HG03521 (cell line): ENCODE measurements at regions not wholly inside any gene's neighbourhood (a gene's known extent, or its start where the extent isn't known, plus 50 kb on each side); places are given as distances from the start of the nearest gene placed in this dataset.
A peak's percentile ranks its signal among the peaks of the same experiment; 100 is the strongest.

ENCODE experiments used
- ATAC-seq: cut with Tn5 transposase; IDR thresholded peaks from one replicate; pipeline ENCODE4 v1.9.1; 2021; ENCODE audit warnings: mild to moderate bottlenecking, moderate library complexity; ENCODE audit not compliant: unreplicated experiment

GRCh38 chr1:221900678-221901077 is 158.8 kb upstream of the DUSP10 start:
- no peak for ATAC-seq

- ATAC-seq: no peak
Measured at GRCh38 chr1:221897321-221897721, 155.4 kb upstream of the DUSP10 start.

- ATAC-seq: no peak
Measured at GRCh38 chr1:221892301-221892830, 150.5 kb upstream of the DUSP10 start.

GRCh38 chr1:221891708-221892107 is 149.8 kb upstream of the DUSP10 start:
- ATAC-seq: no peak

- no peak for ATAC-seq
Measured at GRCh38 chr1:221888801-221889200, 146.9 kb upstream of the DUSP10 start.

GRCh38 chr1:221888218-221888617 is 146.3 kb upstream of the DUSP10 start:
- no peak for ATAC-seq

- no peak for ATAC-seq
Measured at GRCh38 chr1:221887758-221888157, 145.9 kb upstream of the DUSP10 start.

- no peak for ATAC-seq
Measured at GRCh38 chr1:221887415-221887746, 145.5 kb upstream of the DUSP10 start.

- no peak for ATAC-seq
Measured at GRCh38 chr1:221886743-221887414, 145.0 kb upstream of the DUSP10 start.

GRCh38 chr1:221886311-221886710 is 144.4 kb upstream of the DUSP10 start:
- no peak for ATAC-seq

GRCh38 chr1:221884821-221885220 is 142.9 kb upstream of the DUSP10 start:
- ATAC-seq: no peak

GRCh38 chr1:221881805-221882581 is 140.1 kb upstream of the DUSP10 start:
- ATAC-seq: no peak

- no peak for ATAC-seq
Measured at GRCh38 chr1:221880182-221880581, 138.3 kb upstream of the DUSP10 start.

- peak; percentile 67 for ATAC-seq
Measured at GRCh38 chr1:221878134-221878533, 136.2 kb upstream of the DUSP10 start.

- no peak for ATAC-seq
Measured at GRCh38 chr1:221877311-221877710, 135.4 kb upstream of the DUSP10 start.

- no peak for ATAC-seq
Measured at GRCh38 chr1:221875004-221875330, 133.1 kb upstream of the DUSP10 start.

GRCh38 chr1:221874285-221875003 is 132.6 kb upstream of the DUSP10 start:
- no peak for ATAC-seq

GRCh38 chr1:221873673-221874072 is 131.8 kb upstream of the DUSP10 start:
- no peak for ATAC-seq

- no peak for ATAC-seq
Measured at GRCh38 chr1:221871056-221871455, 129.2 kb upstream of the DUSP10 start.

GRCh38 chr1:221869779-221870178 is 127.9 kb upstream of the DUSP10 start:
- ATAC-seq: no peak

- no peak for ATAC-seq
Measured at GRCh38 chr1:221868593-221869303, 126.9 kb upstream of the DUSP10 start.
